IMR-90 (cell line): ENCODE measurements at regions not wholly inside any gene's neighbourhood (a gene's known extent, or its start where the extent isn't known, plus 50 kb on each side); places are given as distances from the start of the nearest gene placed in this dataset.

Experiments
- ATAC-seq: fragments of 200-7000 bp; cut with Tn5 transposase; 2 replicates; pipeline ENCODE4 v1.9.1; 2020; ENCODE audit warnings: low read depth, mild to moderate bottlenecking, moderate library complexity
- BruUV-seq: library from RNA; stranded (reverse); fragments of 400-500 nt; replicated peaks from 2 replicates; lab custom pipeline; 2021; lab: Mats Ljungman, UMichigan
- CTCF ChIA-PET: fragments of 300-600 bp; formaldehyde crosslinking; extraction: SDS; loops from one replicate; lab custom pipeline; 2021; ENCODE audit warnings: antibody characterized with exemption; lab: Yijun Ruan, JAX
- POLR2A ChIA-PET: fragments of 300-600 bp; sonication (Branson Sonifier 250); formaldehyde crosslinking; loops from one replicate; lab custom pipeline; 2022; ENCODE audit warnings: antibody characterized with exemption; ENCODE audit not compliant: unreplicated experiment; lab: Charles Lee
- DNase-seq: peaks from one replicate; pipeline ENCODE4 v3.0.0; 2013
- H2AFZ ChIP-seq: replicated peaks from 2 replicates; pipeline ENCODE3; 2013; ENCODE audit warnings: low read length, mild to moderate bottlenecking; ENCODE audit not compliant: poor library complexity
- H2AK5ac ChIP-seq: 2 replicates; pipeline ENCODE4 v1.6.1; 2013; ENCODE audit warnings: low read depth, low read length, inconsistent platforms
- H2AK9ac ChIP-seq: replicated peaks from 2 replicates; pipeline ENCODE3; 2013; ENCODE audit warnings: mild to moderate bottlenecking, low read depth, low read length, moderate library complexity; ENCODE audit not compliant: poor library complexity
- H2BK120ac ChIP-seq: 2 replicates; pipeline ENCODE4 v1.6.1; 2013; ENCODE audit warnings: low read depth, low read length, inconsistent platforms
- H2BK15ac ChIP-seq: 3 replicates; pipeline ENCODE4 v1.6.1; 2013; ENCODE audit warnings: low read depth, low read length, inconsistent platforms
- H2BK20ac ChIP-seq: 2 replicates; pipeline ENCODE4 v1.6.1; 2013; ENCODE audit warnings: low read depth, mild to moderate bottlenecking, inconsistent platforms, low read length, moderate library complexity
- H2BK5ac ChIP-seq: 2 replicates; pipeline ENCODE4 v1.6.1; 2013; ENCODE audit warnings: mild to moderate bottlenecking, low read depth, low read length, inconsistent platforms; ENCODE audit not compliant: poor library complexity, severe bottlenecking
- H3K14ac ChIP-seq: replicated peaks from 2 replicates; pipeline ENCODE4 v1.6.1; 2013; ENCODE audit warnings: low read depth, low read length, inconsistent platforms
- H3K18ac ChIP-seq: 2 replicates; pipeline ENCODE4 v1.6.1; 2013; ENCODE audit warnings: low read depth, low read length, control low read depth
- H3K23ac ChIP-seq: 2 replicates; pipeline ENCODE4 v1.6.1; 2013; ENCODE audit warnings: low read depth, low read length, inconsistent platforms
- H3K27ac ChIP-seq: 2 replicates; pipeline ENCODE4 v1.5.1; 2013; ENCODE audit warnings: mild to moderate bottlenecking, control low read depth, low read length; ENCODE audit not compliant: insufficient read depth
- H3K27me3 ChIP-seq: 2 replicates; pipeline ENCODE4 v1.6.1; 2013; ENCODE audit warnings: low read length; ENCODE audit not compliant: control insufficient read depth, insufficient read depth
- H3K36me3 ChIP-seq: 2 replicates; pipeline ENCODE4 v1.6.1; 2013; ENCODE audit warnings: low read length, mixed read lengths; ENCODE audit not compliant: control insufficient read depth, insufficient read depth
- H3K4ac ChIP-seq: 2 replicates; pipeline ENCODE4 v1.6.1; 2013; ENCODE audit warnings: low read depth, low read length, inconsistent platforms
- H3K4me1 ChIP-seq: 2 replicates; pipeline ENCODE4 v1.6.1; 2013; ENCODE audit warnings: low read length, mixed read lengths; ENCODE audit not compliant: control insufficient read depth, insufficient read depth
- H3K4me2 ChIP-seq: 2 replicates; pipeline ENCODE4 v1.6.1; 2013; ENCODE audit warnings: low read depth, mild to moderate bottlenecking, control low read depth, low read length, moderate library complexity
- H3K4me3 ChIP-seq: 2 replicates; pipeline ENCODE4 v1.5.1; 2013; ENCODE audit warnings: low read depth, mild to moderate bottlenecking, control low read depth, low read length, moderate library complexity; ENCODE audit not compliant: insufficient read depth
- H3K56ac ChIP-seq: 2 replicates; pipeline ENCODE4 v1.6.1; 2013; ENCODE audit warnings: low read length, inconsistent platforms; ENCODE audit not compliant: insufficient read depth; ENCODE audit errors: extremely low read depth
- H3K79me1 ChIP-seq, 2 experiments: 2 replicates each; pipeline ENCODE4 v1.6.1; 2013; ENCODE audit warnings: low read length in 2 of 2, inconsistent platforms in 1 of 2, low read depth in 1 of 2
- H3K9ac ChIP-seq: 2 replicates; pipeline ENCODE4 v1.6.1; 2013; ENCODE audit warnings: low read depth, low read length, control low read depth
- H3K9me1 ChIP-seq: 2 replicates; pipeline ENCODE4 v1.6.1; 2013; ENCODE audit warnings: low read length, inconsistent platforms; ENCODE audit not compliant: insufficient read depth
- H3K9me3 ChIP-seq: 2 replicates; pipeline ENCODE4 v1.6.1; 2013; ENCODE audit warnings: low read length; ENCODE audit not compliant: control insufficient read depth, insufficient read depth
- H4K20me1 ChIP-seq: 2 replicates; pipeline ENCODE4 v1.6.1; 2013; ENCODE audit warnings: low read length, inconsistent platforms; ENCODE audit not compliant: insufficient read depth
- H4K5ac ChIP-seq: 2 replicates; pipeline ENCODE4 v1.6.1; 2013; ENCODE audit warnings: mild to moderate bottlenecking, low read depth, low read length, control low read depth
- H4K8ac ChIP-seq, 2 experiments: 2 replicates each; pipeline ENCODE4 v1.6.1; 2013; ENCODE audit warnings: low read depth in 2 of 2, low read length in 2 of 2, control low read depth in 1 of 2, inconsistent platforms in 1 of 2
- H4K91ac ChIP-seq: 2 replicates; pipeline ENCODE4 v1.6.1; 2013; ENCODE audit warnings: low read depth, low read length, inconsistent platforms; ENCODE audit not compliant: insufficient read depth
- BHLHE40 ChIP-seq: fragments of 150-350 bp; IDR thresholded peaks from 2 replicates; pipeline ENCODE4 v1.6.1; 2016; ENCODE audit warnings: mild to moderate bottlenecking, low read depth, low read length
- CEBPB ChIP-seq: IDR thresholded peaks from 2 replicates; pipeline ENCODE4 v1.6.1; 2012; ENCODE audit warnings: low read depth, low read length, improper control_type of control experiment
- CHD1 ChIP-seq: IDR thresholded peaks from 2 replicates; pipeline ENCODE4 v1.6.1; 2012; ENCODE audit warnings: low read depth, low read length, improper control_type of control experiment
- CTCF ChIP-seq: conservative IDR thresholded peaks from 2 replicates; pipeline ENCODE4 v1.5.1; 2012; ENCODE audit warnings: mild to moderate bottlenecking, low read depth, low read length, improper control_type of control experiment
- ELK1 ChIP-seq: fragments of 150-350 bp; IDR thresholded peaks from 2 replicates; pipeline ENCODE4 v1.6.1; 2016; ENCODE audit warnings: low read depth, mild to moderate bottlenecking, low read length, moderate library complexity, borderline replicate concordance
- FOS ChIP-seq: fragments of 150-350 bp; IDR thresholded peaks from 2 replicates; pipeline ENCODE4 v1.6.1; 2016; ENCODE audit warnings: low read depth, low read length
- MAFK ChIP-seq: IDR thresholded peaks from 2 replicates; pipeline ENCODE4 v1.6.1; 2012; ENCODE audit warnings: low read depth, low read length, improper control_type of control experiment
- MAZ ChIP-seq: IDR thresholded peaks from 2 replicates; pipeline ENCODE4 v1.6.1; 2012; ENCODE audit warnings: low read depth, mild to moderate bottlenecking, low read length, improper control_type of control experiment, moderate library complexity, borderline replicate concordance
- MXI1 ChIP-seq: IDR thresholded peaks from 2 replicates; pipeline ENCODE4 v1.6.1; 2012; ENCODE audit warnings: low read depth, mild to moderate bottlenecking, low read length, moderate library complexity, borderline replicate concordance
- NFE2L2 ChIP-seq: fragments of 150-350 bp; IDR thresholded peaks from 2 replicates; pipeline ENCODE4 v1.6.1; 2016; ENCODE audit warnings: low read depth, mild to moderate bottlenecking, low read length
- POLR2A ChIP-seq: IDR thresholded peaks from 2 replicates; pipeline ENCODE4 v1.6.1; 2012; ENCODE audit warnings: mild to moderate bottlenecking, low read depth, low read length
- RAD21 ChIP-seq: IDR thresholded peaks from 2 replicates; pipeline ENCODE4 v1.6.1; 2012; ENCODE audit warnings: low read length, improper control_type of control experiment
- RCOR1 ChIP-seq: IDR thresholded peaks from 2 replicates; pipeline ENCODE4 v1.6.1; 2012; ENCODE audit warnings: mild to moderate bottlenecking, low read length, improper control_type of control experiment; ENCODE audit not compliant: insufficient replicate concordance
- RFX5 ChIP-seq: IDR thresholded peaks from 2 replicates; pipeline ENCODE4 v1.8.0; 2012; ENCODE audit warnings: low read depth, mild to moderate bottlenecking, low read length, moderate library complexity
- SMC3 ChIP-seq: fragments of 150-350 bp; IDR thresholded peaks from 2 replicates; pipeline ENCODE4 v1.6.1; 2016; ENCODE audit warnings: low read depth, mild to moderate bottlenecking, antibody characterized with exemption, low read length, moderate library complexity
- USF2 ChIP-seq: fragments of 150-350 bp; IDR thresholded peaks from 2 replicates; pipeline ENCODE4 v1.6.1; 2017; ENCODE audit warnings: mild to moderate bottlenecking, antibody characterized with exemption, low read length, low read depth
- WGBS, 2 experiments: methylation state at CpG; one replicate each; pipeline versions ENCODE4 v1.1.5 to v1.1.7; 2013; ENCODE audit warnings: missing lambda C conversion rate in 2 of 2; ENCODE audit not compliant: insufficient read length in 1 of 2; ENCODE audit errors: extremely low coverage in 2 of 2; 5-methylcytosine and 5-hydroxymethylcytosine counted together
- dilution Hi-C: fragments of 300-500 bp; cut with HindIII; formaldehyde crosslinking; loops from one replicate; pipeline ENCODE4 v1.14.3; 2018; ENCODE audit warnings: low sequenced_read_pairs; ENCODE audit not compliant: unreplicated experiment
- in situ Hi-C: fragments of 300-500 bp; cut with MboI; formaldehyde crosslinking; loops from 3 replicates; pipeline ENCODE4 v1.14.3; 2019; ENCODE audit warnings: low sequenced_read_pairs, inconsistent platforms, mixed read lengths
- intact Hi-C: fragments of 100-400 bp; cut with micrococcal nuclease; formaldehyde crosslinking; loops from 2 replicates; pipeline ENCODE4 v1.10.0; 2022

GRCh38 chr6:112634376-112634775 is 287.2 kb downstream of the RFPL4B start:
- no peak overlapping the region for H2BK120ac ChIP-seq
- no peak overlapping the region for H3K4ac ChIP-seq
- no peaks in the 10 kb centered on the region for H3K27me3 ChIP-seq
- no peak for DNase-seq
- no peak overlapping the region for H2AK9ac ChIP-seq
- H3K9me1 ChIP-seq, result peaks cover 3% of the 10 kb centered on the region; the same call in 1 of the 2 replicates
- H2BK5ac ChIP-seq, result no peak overlapping the region
- no peak overlapping the region for H3K18ac ChIP-seq
- intact Hi-C loops, result no loop called here
- WGBS, 2 experiments, result no CpG with 5 or more reads among the region's 1 CpG
- no TSS peak for BruUV-seq
- ChIA-PET CTCF (no interaction called here), POLR2A (no interaction called here)
- no peaks in the 10 kb centered on the region for H3K9me3 ChIP-seq
- no peak overlapping the region for H3K4me2 ChIP-seq
- H3K9ac ChIP-seq, result no peak overlapping the region
- no peak overlapping the region for H2AK5ac ChIP-seq
- no peak overlapping the region for H2BK15ac ChIP-seq
- H4K5ac ChIP-seq, result no peak overlapping the region
- dilution Hi-C loops, result no loop called here
- H3K27ac ChIP-seq, result no peak overlapping the region
- H2BK20ac ChIP-seq, result no peak overlapping the region
- H3K36me3 ChIP-seq, result no peaks in the 10 kb centered on the region
- no peak overlapping the region for H3K23ac ChIP-seq
- no peak overlapping the region for H2AFZ ChIP-seq
- TF ChIP-seq RCOR1, result no peak
- no peak for TF ChIP-seq CEBPB
- no peak for TF ChIP-seq ELK1
- no peak for TF ChIP-seq MAZ
- no peak for TF ChIP-seq BHLHE40
- no peak for TF ChIP-seq RAD21
- no peak for TF ChIP-seq NFE2L2
- no peak for TF ChIP-seq MXI1
- TF ChIP-seq SMC3, result no peak
- TF ChIP-seq USF2, result no peak
- TF ChIP-seq CHD1, result no peak
- no peak for TF ChIP-seq FOS
- TF ChIP-seq POLR2A, result no peak
- no peak for TF ChIP-seq CTCF
- no peak for TF ChIP-seq RFX5
- TF ChIP-seq MAFK, result no peak
- no peaks in the 10 kb centered on the region for H3K79me1 ChIP-seq
- no peaks in the 10 kb centered on the region for H4K20me1 ChIP-seq
- H3K56ac ChIP-seq, result no peak overlapping the region
- in situ Hi-C loops, result no loop called here
- no peak overlapping the region for H3K14ac ChIP-seq
- no peak overlapping the region for H3K4me3 ChIP-seq
- H3K4me1 ChIP-seq, result no peaks in the 10 kb centered on the region; the same call in 1 of the 2 replicates
- no peak for ATAC-seq
- H4K8ac ChIP-seq, result no peak overlapping the region
- no peak overlapping the region for H4K91ac ChIP-seq
